ENCODE measurements at regions not wholly inside any gene's neighbourhood (a gene's known extent, or its start where the extent isn't known, plus 50 kb on each side); places are given as distances from the start of the nearest gene placed in this dataset.

- TF ChIP-seq POLR2AphosphoS5 (IDR thresholded peaks at IDR 0.05; ENCODE audit: low read depth, low read length) (no peak), POLR2A (IDR thresholded peaks at IDR 0.05; ENCODE audit: low read depth, low read length) (no peak), TAF1 (IDR thresholded peaks at IDR 0.05; ENCODE audit: low read depth, low read length) (no peak), SPI1 (IDR thresholded peaks at IDR 0.05; ENCODE audit: low read depth, low read length) (no peak), PAX5 (IDR thresholded peaks at IDR 0.05; ENCODE audit: insufficient read depth, low read length, severe bottlenecking) (no peak)
Observed at GRCh38 chr7:20507157-20507556, 108.3 kb upstream of the ABCB5 start.
